ENCODE measurements at regions not wholly inside any gene's neighbourhood (a gene's known extent, or its start where the extent isn't known, plus 50 kb on each side); places are given as distances from the start of the nearest gene placed in this dataset.

DNA sequence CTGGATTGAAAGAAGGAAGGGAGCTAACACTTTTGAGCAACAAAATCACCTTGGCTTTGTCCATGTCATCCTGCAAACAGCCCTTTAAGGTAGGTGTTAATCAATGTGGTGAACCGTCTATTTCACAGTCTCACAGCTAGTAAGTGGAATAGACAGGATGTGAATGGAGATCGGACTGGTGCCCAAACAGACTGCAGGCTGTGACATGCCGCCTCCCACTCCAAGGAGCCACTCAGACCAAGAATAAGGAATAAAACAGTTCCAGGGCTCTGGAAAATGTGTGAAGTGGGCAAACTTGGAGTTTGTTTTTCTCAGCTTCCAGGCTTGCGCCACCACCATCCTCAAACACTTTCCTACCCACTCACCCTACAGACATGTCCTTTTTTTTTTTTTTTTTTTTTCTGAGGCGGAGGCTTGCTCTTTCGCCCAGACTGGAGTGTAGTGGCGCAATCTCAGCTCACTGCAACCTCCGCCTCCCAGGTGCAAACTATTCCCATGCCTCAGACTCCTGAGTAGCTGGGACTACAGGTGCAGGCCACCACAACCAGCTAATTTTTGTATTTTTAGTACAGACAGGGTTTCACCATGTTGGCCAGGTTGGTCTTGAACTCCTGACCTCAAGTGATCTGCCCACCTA lies 57.7 kb upstream of the SEC24B start:
- TF ChIP-seq, protein P1, sequence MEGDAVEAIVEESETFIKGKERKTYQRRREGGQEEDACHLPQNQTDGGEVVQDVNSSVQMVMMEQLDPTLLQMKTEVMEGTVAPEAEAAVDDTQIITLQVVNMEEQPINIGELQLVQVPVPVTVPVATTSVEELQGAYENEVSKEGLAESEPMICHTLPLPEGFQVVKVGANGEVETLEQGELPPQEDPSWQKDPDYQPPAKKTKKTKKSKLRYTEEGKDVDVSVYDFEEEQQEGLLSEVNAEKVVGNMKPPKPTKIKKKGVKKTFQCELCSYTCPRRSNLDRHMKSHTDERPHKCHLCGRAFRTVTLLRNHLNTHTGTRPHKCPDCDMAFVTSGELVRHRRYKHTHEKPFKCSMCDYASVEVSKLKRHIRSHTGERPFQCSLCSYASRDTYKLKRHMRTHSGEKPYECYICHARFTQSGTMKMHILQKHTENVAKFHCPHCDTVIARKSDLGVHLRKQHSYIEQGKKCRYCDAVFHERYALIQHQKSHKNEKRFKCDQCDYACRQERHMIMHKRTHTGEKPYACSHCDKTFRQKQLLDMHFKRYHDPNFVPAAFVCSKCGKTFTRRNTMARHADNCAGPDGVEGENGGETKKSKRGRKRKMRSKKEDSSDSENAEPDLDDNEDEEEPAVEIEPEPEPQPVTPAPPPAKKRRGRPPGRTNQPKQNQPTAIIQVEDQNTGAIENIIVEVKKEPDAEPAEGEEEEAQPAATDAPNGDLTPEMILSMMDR (IDR thresholded peaks at IDR 0.05), result no peak
- no peak for TF ChIP-seq POLR2A (IDR thresholded peaks at IDR 0.05)
